Neuronal stem cell (in vitro differentiated cells): ENCODE measurements at regions not wholly inside any gene's neighbourhood (a gene's known extent, or its start where the extent isn't known, plus 50 kb on each side); places are given as distances from the start of the nearest gene placed in this dataset.

Source experiments
- DNase-seq: peaks from one replicate; pipeline ENCODE4 v3.0.0-alpha.2; 2013; ENCODE audit warnings: low spot score
- H2AFZ ChIP-seq: one replicate; pipeline ENCODE4 v1.6.1; 2013; ENCODE audit warnings: mild to moderate bottlenecking, low read length, inconsistent platforms
- H2AK5ac ChIP-seq: 2 replicates; pipeline ENCODE4 v1.6.1; 2013; ENCODE audit warnings: low read depth, mild to moderate bottlenecking, inconsistent platforms, low read length, moderate library complexity, mixed read lengths
- H2BK120ac ChIP-seq: 2 replicates; pipeline ENCODE4 v1.6.1; 2013; ENCODE audit warnings: low read depth, mild to moderate bottlenecking, inconsistent platforms, low read length, moderate library complexity, mixed read lengths
- H2BK12ac ChIP-seq: one replicate; pipeline ENCODE4 v1.6.1; 2013; ENCODE audit warnings: low read length, inconsistent platforms
- H2BK15ac ChIP-seq: 2 replicates; pipeline ENCODE4 v1.6.1; 2013; ENCODE audit warnings: mild to moderate bottlenecking, low read length, inconsistent platforms, mixed read lengths
- H2BK5ac ChIP-seq: one replicate; pipeline ENCODE4 v1.6.1; 2013; ENCODE audit warnings: inconsistent platforms, mild to moderate bottlenecking, low read length, moderate library complexity
- H3K14ac ChIP-seq: one replicate; pipeline ENCODE4 v1.6.1; 2013; ENCODE audit warnings: low read length, inconsistent platforms
- H3K18ac ChIP-seq: 2 replicates; pipeline ENCODE4 v1.6.1; 2013; ENCODE audit warnings: low read length, inconsistent platforms
- H3K23ac ChIP-seq: 2 replicates; pipeline ENCODE4 v1.6.1; 2013; ENCODE audit warnings: low read depth, mild to moderate bottlenecking, mixed read lengths, low read length, inconsistent platforms; ENCODE audit not compliant: poor library complexity
- H3K27ac ChIP-seq: replicated peaks from 3 replicates; pipeline ENCODE4 v1.5.1; 2013; ENCODE audit warnings: low read length, inconsistent platforms
- H3K27me3 ChIP-seq, 3 experiments: 2 replicates each; pipeline ENCODE4 v1.6.1; 2013; ENCODE audit warnings: low read length in 3 of 3, mild to moderate bottlenecking in 2 of 3, inconsistent platforms in 1 of 3, low read depth in 1 of 3, mixed read lengths in 1 of 3, moderate library complexity in 1 of 3; ENCODE audit not compliant: control insufficient read depth in 3 of 3, insufficient read depth in 3 of 3
- H3K36me3 ChIP-seq, 2 donors: replicated peaks in 1 of 2; 2 replicates each; pipeline ENCODE4 v1.6.1; 2013; ENCODE audit warnings: low read length in 2 of 2; ENCODE audit not compliant: control insufficient read depth in 2 of 2, insufficient read depth in 2 of 2
- H3K4ac ChIP-seq: 2 replicates; pipeline ENCODE4 v1.6.1; 2013; ENCODE audit warnings: inconsistent platforms, mild to moderate bottlenecking, low read length, moderate library complexity
- H3K4me1 ChIP-seq, 2 donors: 1 replicate in 1 of 2; 2 replicates in 1 of 2; pipeline ENCODE4 v1.6.1; 2013; ENCODE audit warnings: low read length in 2 of 2, low read depth in 1 of 2; ENCODE audit not compliant: control insufficient read depth in 2 of 2, insufficient read depth in 1 of 2
- H3K4me2 ChIP-seq: one replicate; pipeline ENCODE4 v1.6.1; 2013; ENCODE audit warnings: mild to moderate bottlenecking, low read length, inconsistent platforms; ENCODE audit not compliant: insufficient read depth, poor library complexity, severe bottlenecking
- H3K4me3 ChIP-seq, 2 donors: 2 replicates each; pipeline ENCODE4 v1.5.1; 2013; ENCODE audit warnings: low read length in 2 of 2, mild to moderate bottlenecking in 2 of 2, inconsistent platforms in 1 of 2, moderate library complexity in 1 of 2
- H3K79me1 ChIP-seq: one replicate; pipeline ENCODE4 v1.6.1; 2013; ENCODE audit warnings: low read depth, mild to moderate bottlenecking, inconsistent platforms, low read length, moderate library complexity
- H3K9ac ChIP-seq: one replicate; pipeline ENCODE4 v1.6.1; 2013; ENCODE audit warnings: mild to moderate bottlenecking, low read depth, low read length, inconsistent platforms; ENCODE audit not compliant: poor library complexity
- H3K9me3 ChIP-seq, 2 donors: replicated peaks in 1 of 2; 2 replicates each; pipeline versions ENCODE3 to v1.6.1; 2013; ENCODE audit warnings: low read length in 2 of 2, mild to moderate bottlenecking in 2 of 2, inconsistent platforms in 1 of 2, low read depth in 1 of 2, mixed read lengths in 1 of 2, moderate library complexity in 1 of 2; ENCODE audit not compliant: control insufficient read depth in 2 of 2, insufficient read depth in 1 of 2
- H4K8ac ChIP-seq: one replicate; pipeline ENCODE4 v1.6.1; 2013; ENCODE audit warnings: low read depth, mild to moderate bottlenecking, inconsistent platforms, low read length, moderate library complexity
- H4K91ac ChIP-seq: one replicate; pipeline ENCODE4 v1.6.1; 2013; ENCODE audit warnings: low read length, low read depth, mild to moderate bottlenecking, inconsistent platforms; ENCODE audit not compliant: poor library complexity
- WGBS, 2 donors: extraction: QIAGEN DNeasy Blood & Tissue Kit; methylation state at CpG; one replicate each; pipeline ENCODE4 v1.1.7; 2013; ENCODE audit warnings: missing lambda C conversion rate in 2 of 2, mixed read lengths in 1 of 2; ENCODE audit not compliant: insufficient read length in 2 of 2, insufficient replicate concordance in 1 of 2; ENCODE audit errors: extremely low coverage in 2 of 2; 5-methylcytosine and 5-hydroxymethylcytosine counted together

DNA sequence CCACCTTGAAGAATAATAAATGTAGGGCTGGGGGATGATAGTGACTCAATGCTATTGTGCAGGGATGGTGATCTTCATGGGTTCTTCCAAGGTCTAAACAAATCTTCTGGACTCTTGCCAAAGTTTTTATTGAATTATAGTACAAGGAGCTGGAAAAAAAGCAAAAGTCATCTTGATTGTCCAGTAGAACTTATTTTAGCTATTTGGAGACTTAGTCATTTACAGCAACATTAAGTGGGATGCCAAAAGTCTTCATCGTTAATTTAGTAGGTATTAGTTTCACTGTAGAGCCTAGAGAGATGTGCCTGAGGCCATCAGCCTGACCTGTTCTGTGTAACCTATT is 212.9 kb upstream of the TBX18 start:
- Histone ChIP-seq H3K79me1 (no peaks in the 10 kb centered on the region), H3K14ac (no peak overlapping the region), H4K91ac (no peak overlapping the region), H3K9ac (no peak overlapping the region), H2AK5ac (no peak overlapping the region), H3K4me3 (no peak overlapping the region), H2BK5ac (no peak overlapping the region), H3K27ac (no peak overlapping the region), H2AFZ (no peak overlapping the region), H3K9me3 (peaks cover 0 to 3% of the 10 kb centered on the region in 2 donors), H2BK15ac (no peak overlapping the region), H2BK12ac (no peak overlapping the region), H3K27me3 (no peaks in the 10 kb centered on the region), H3K23ac (no peak overlapping the region), H3K4ac (no peak overlapping the region), H4K8ac (no peak overlapping the region), H3K4me1 (no peaks in the 10 kb centered on the region), H2BK120ac (no peak overlapping the region), H3K4me2 (no peak overlapping the region), H3K36me3 (no peaks in the 10 kb centered on the region), H3K18ac (no peak overlapping the region)
- WGBS, 2 donors = no CpG with 5 or more reads among the region's 1 CpG
- no peak for DNase-seq

DNA sequence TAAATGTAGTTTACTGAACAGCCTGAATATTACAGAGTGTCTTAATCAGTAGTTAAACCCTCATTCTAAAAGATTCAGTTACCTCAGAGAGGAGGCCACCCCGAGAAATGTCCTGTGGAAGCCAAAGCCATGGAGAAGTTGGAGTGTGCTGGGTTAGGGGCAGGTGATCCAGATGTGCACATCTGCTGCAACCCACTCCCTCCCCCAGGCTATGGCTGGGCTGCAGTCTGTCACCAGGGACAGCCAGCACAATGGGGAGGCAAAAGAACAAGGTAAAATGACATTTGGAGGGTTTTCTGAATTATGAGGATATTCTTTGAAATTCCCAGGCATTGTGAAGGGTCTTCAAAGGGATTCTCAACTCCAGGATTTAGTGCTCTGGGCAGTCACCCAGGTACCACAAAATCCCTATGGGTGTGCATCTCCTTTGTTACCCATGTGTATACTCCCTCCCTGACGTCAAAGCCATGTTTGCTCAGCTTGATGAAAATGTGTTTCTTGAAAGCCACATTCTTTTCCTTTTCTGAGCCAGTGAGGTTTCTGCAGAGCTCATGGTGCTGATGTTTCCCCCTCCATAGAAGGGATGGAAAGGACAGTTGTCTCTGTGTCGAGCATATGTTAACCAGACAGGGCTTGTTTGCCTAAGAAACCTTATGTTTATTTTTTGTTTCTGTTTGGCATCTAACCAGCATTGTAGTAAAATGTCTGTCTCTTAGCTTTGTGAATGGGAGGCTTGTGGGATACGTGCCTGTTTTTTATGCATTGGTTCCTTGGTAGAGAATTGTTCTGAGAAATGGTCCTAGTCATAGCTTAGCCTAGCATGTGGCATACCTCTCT is 212.3 kb upstream of the TBX18 start:
- H3K79me1 ChIP-seq = no peaks in the 10 kb centered on the region
- no peak overlapping the region for H3K9ac ChIP-seq
- H4K91ac ChIP-seq = no peak overlapping the region
- H3K4ac ChIP-seq = no peak overlapping the region
- DNase-seq = no peak
- H2BK15ac ChIP-seq = no peak overlapping the region
- H2BK120ac ChIP-seq = no peak overlapping the region
- H2BK12ac ChIP-seq = no peak overlapping the region
- no peaks in the 10 kb centered on the region for H3K36me3 ChIP-seq
- WGBS, 2 donors = no CpG with 5 or more reads among the region's 4 CpGs
- H3K27ac ChIP-seq = no peak overlapping the region
- no peak overlapping the region for H2AFZ ChIP-seq
- no peak overlapping the region for H3K14ac ChIP-seq
- no peak overlapping the region for H2BK5ac ChIP-seq
- no peak overlapping the region for H4K8ac ChIP-seq
- H3K4me2 ChIP-seq = no peak overlapping the region
- no peaks in the 10 kb centered on the region for H3K27me3 ChIP-seq
- no peak overlapping the region for H3K18ac ChIP-seq
- H3K9me3 ChIP-seq = peaks cover 0 to 3% of the 10 kb centered on the region in 2 donors
- H3K4me1 ChIP-seq = no peaks in the 10 kb centered on the region
- no peak overlapping the region for H3K4me3 ChIP-seq
- no peak overlapping the region for H2AK5ac ChIP-seq
- H3K23ac ChIP-seq = no peak overlapping the region

DNA sequence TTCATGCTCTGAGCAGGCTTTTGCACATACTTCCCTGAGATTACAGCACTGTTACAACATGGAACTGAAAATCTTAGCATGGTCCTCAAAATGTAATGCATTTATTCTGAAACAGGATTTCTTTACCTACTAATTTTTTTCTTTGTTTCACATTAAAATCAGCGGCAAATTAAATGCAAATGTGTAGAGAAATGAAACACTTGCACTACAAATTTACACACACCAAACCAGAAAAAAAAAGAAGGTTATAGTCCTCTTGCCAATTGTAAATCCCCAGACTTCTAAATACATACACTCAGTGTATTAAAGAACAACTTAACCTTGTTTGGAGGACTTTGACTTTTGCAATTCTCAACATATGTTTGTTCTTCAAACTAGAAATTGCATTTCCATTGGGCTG is 210.9 kb upstream of the TBX18 start:
- no peak for DNase-seq
- Histone ChIP-seq H3K79me1 (no peaks in the 10 kb centered on the region), H2BK15ac (no peak overlapping the region), H4K8ac (no peak overlapping the region), H3K4ac (no peak overlapping the region), H3K4me2 (no peak overlapping the region), H2AFZ (no peak overlapping the region), H4K91ac (no peak overlapping the region), H3K14ac (no peak overlapping the region), H2BK12ac (no peak overlapping the region), H3K18ac (no peak overlapping the region), H2AK5ac (no peak overlapping the region), H3K4me1 (no peaks in the 10 kb centered on the region), H2BK120ac (no peak overlapping the region), H3K36me3 (no peaks in the 10 kb centered on the region), H3K27ac (no peak overlapping the region), H3K9me3 (peaks cover 0 to 3% of the 10 kb centered on the region in 2 donors), H3K23ac (no peak overlapping the region), H3K27me3 (no peaks in the 10 kb centered on the region), H2BK5ac (no peak overlapping the region), H3K4me3 (no peak overlapping the region), H3K9ac (no peak overlapping the region)
- WGBS, 2 donors = no CpG with 5 or more reads among the region's 1 CpG

DNA sequence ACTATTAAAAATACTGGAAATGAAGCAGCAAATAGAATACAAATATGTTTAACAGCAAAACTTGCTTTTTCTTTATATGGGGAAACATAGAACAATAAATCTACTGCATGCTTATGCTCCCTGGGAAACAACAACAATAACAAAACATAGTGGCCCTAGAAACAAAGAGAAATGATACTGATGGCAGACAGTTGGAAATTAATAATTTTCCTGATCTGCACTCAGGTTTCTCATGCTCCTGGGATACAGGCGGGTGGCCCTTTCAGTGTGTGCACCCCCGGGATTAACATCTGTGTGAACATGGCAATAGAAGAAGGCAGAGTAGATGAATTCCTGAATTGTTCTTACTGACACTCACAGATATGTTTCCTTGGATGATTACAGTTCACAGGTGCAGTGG is 209.2 kb upstream of the TBX18 start:
- no peak overlapping the region for H2BK5ac ChIP-seq
- no peaks in the 10 kb centered on the region for H3K79me1 ChIP-seq
- DNase-seq = no peak
- no peak overlapping the region for H2BK120ac ChIP-seq
- no peak overlapping the region for H3K27ac ChIP-seq
- peaks cover 0 to 3% of the 10 kb centered on the region in 2 donors for H3K9me3 ChIP-seq
- no CpG with 5 or more reads among the region's 2 CpGs for WGBS, 2 donors
- no peak overlapping the region for H3K9ac ChIP-seq
- H4K8ac ChIP-seq = no peak overlapping the region
- H2AK5ac ChIP-seq = no peak overlapping the region
- no peak overlapping the region for H4K91ac ChIP-seq
- no peaks in the 10 kb centered on the region for H3K36me3 ChIP-seq
- no peak overlapping the region for H3K18ac ChIP-seq
- H2AFZ ChIP-seq = no peak overlapping the region
- H2BK12ac ChIP-seq = no peak overlapping the region
- H3K23ac ChIP-seq = no peak overlapping the region
- no peak overlapping the region for H3K4ac ChIP-seq
- H3K4me2 ChIP-seq = no peak overlapping the region
- no peak overlapping the region for H3K4me3 ChIP-seq
- H2BK15ac ChIP-seq = no peak overlapping the region
- H3K14ac ChIP-seq = no peak overlapping the region
- H3K4me1 ChIP-seq = no peaks in the 10 kb centered on the region
- no peaks in the 10 kb centered on the region for H3K27me3 ChIP-seq
